ENCODE measurements at regions not wholly inside any gene's neighbourhood (a gene's known extent, or its start where the extent isn't known, plus 50 kb on each side); places are given as distances from the start of the nearest gene placed in this dataset.

- no peak overlapping the region for H3K4me3 ChIP-seq (ENCODE audit: low read depth, low read length)
- DNase-seq (ENCODE audit: low read depth), result no peak
- TF ChIP-seq, protein P1, sequence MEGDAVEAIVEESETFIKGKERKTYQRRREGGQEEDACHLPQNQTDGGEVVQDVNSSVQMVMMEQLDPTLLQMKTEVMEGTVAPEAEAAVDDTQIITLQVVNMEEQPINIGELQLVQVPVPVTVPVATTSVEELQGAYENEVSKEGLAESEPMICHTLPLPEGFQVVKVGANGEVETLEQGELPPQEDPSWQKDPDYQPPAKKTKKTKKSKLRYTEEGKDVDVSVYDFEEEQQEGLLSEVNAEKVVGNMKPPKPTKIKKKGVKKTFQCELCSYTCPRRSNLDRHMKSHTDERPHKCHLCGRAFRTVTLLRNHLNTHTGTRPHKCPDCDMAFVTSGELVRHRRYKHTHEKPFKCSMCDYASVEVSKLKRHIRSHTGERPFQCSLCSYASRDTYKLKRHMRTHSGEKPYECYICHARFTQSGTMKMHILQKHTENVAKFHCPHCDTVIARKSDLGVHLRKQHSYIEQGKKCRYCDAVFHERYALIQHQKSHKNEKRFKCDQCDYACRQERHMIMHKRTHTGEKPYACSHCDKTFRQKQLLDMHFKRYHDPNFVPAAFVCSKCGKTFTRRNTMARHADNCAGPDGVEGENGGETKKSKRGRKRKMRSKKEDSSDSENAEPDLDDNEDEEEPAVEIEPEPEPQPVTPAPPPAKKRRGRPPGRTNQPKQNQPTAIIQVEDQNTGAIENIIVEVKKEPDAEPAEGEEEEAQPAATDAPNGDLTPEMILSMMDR (IDR thresholded peaks at IDR 0.05; ENCODE audit: insufficient read depth, low read depth, low read length, missing control alignments), result no peak
Observed at GRCh38 chr3:65178703-65179102, 490.9 kb upstream of the ADAMTS9 start.

DNA sequence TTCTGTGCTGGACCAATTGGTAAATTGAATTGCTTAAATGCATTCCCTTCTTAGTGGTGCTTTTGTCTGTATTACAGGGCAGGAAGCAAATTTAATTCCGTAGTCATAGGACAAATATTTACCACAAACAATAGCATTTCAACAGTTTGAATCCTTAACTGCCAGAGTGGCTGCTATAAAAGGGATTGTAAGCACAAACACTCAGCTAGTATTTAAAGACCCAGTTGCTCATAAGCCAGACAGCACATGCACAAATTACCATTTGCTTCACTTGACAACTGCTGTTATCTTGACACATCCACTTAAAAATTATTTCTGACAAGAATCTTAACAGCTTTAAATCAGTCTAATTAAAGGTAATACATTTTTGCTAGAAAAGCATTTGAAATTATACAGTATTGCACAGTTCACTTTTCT is 490.2 kb upstream of the ADAMTS9 start:
- H3K4me3 ChIP-seq (ENCODE audit: low read depth, low read length), result no peak overlapping the region
- no peak for DNase-seq (ENCODE audit: low read depth)
- TF ChIP-seq, protein P1 (IDR thresholded peaks at IDR 0.05; ENCODE audit: insufficient read depth, low read depth, low read length, missing control alignments), result no peak

DNA sequence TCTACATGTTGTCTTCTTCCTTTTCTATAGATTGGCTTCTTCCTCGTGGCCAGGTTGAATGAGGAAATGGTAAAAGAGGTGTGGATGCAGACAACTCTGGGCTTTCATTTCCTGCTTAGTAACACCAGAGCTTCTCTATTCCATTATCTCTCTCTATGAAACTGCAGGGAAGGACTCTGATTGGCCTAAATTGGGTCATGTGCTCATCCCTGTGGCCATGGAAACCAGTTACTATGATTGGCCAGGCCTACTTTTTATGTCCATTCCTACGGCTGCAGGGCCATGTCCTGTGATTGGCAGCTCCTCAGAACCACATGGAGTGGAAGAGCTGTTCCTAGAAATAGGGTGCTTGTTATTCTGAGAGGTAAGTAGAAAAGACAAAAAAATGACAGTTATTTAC is 486.9 kb upstream of the ADAMTS9 start:
- no peak overlapping the region for H3K4me3 ChIP-seq (ENCODE audit: low read depth, low read length)
- DNase-seq (ENCODE audit: low read depth), result no peak
- TF ChIP-seq, protein P1 (IDR thresholded peaks at IDR 0.05; ENCODE audit: insufficient read depth, low read depth, low read length, missing control alignments), result no peak

DNA sequence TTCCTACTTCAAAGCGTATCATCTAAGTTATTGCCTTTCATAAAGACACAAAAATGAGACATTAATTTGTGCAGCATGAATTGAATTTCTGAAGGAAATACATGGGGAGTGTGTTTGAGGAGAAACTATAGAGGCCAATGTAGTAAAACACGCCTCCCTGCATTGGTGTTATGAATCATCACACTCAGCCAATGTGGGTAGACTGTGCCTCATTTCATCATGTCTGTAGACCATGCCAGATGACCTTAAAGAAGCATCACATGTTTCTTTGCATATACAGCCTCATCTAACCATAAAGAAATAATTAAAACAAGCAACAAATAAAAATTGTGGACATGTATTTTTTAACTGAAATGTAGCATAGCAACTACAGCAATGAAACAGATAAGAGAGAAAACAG is 486.0 kb upstream of the ADAMTS9 start:
- TF ChIP-seq, protein P1 (IDR thresholded peaks at IDR 0.05; ENCODE audit: insufficient read depth, low read depth, low read length, missing control alignments), result no peak
- DNase-seq (ENCODE audit: low read depth), result no peak
- no peak overlapping the region for H3K4me3 ChIP-seq (ENCODE audit: low read depth, low read length)

DNA sequence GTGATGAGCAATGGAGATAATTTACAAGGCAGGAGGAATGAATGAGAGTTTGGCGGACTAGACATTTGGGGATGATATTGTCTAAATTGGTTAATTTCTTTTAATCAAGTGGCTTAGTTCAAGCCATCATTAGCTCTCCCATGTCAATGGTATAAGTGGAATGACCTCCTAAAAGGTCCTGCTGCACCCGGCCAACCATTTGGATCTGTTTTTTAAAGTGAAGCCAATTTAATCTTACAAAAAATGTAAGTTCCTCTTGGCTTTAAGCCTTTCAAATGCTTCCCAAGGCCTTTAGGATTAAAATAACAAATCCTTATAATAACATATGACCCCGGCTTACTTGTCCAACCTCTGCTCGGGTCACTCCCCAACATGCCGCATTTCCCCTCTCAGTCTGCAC is 484.4 kb upstream of the ADAMTS9 start:
- no peak for DNase-seq (ENCODE audit: low read depth)
- no peak overlapping the region for H3K4me3 ChIP-seq (ENCODE audit: low read depth, low read length)
- TF ChIP-seq, protein P1 (IDR thresholded peaks at IDR 0.05; ENCODE audit: insufficient read depth, low read depth, low read length, missing control alignments), result no peak

- no peak overlapping the region for H3K4me3 ChIP-seq (ENCODE audit: low read depth, low read length)
- no peak for DNase-seq (ENCODE audit: low read depth)
- TF ChIP-seq, protein P1 (IDR thresholded peaks at IDR 0.05; ENCODE audit: insufficient read depth, low read depth, low read length, missing control alignments), result no peak
Observed at GRCh38 chr3:65170390-65171042, 482.7 kb upstream of the ADAMTS9 start.

DNA sequence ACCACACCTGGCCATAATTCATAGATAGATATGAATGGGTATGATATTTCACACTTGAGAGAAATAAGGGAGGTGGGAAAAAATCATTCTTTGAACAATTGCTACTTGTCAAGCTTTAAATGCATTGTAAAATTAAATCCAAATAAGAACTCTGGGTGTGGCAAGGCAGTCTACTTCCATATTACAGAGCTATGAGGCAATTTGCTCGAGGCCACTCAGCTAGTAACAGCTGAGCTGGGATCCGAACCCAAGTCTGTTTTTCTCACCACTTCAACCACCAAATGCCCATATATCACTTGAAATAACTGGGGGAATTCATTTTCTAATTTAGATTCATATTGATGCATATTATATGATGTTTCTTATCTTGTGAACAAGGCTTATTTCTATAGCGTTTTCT is 482.2 kb upstream of the ADAMTS9 start:
- TF ChIP-seq, protein P1 (IDR thresholded peaks at IDR 0.05; ENCODE audit: insufficient read depth, low read depth, low read length, missing control alignments), result no peak
- no peak overlapping the region for H3K4me3 ChIP-seq (ENCODE audit: low read depth, low read length)
- no peak for DNase-seq (ENCODE audit: low read depth)

Data from GM12865 (cell line).